ENCODE measurements at regions not wholly inside any gene's neighbourhood (a gene's known extent, or its start where the extent isn't known, plus 50 kb on each side); places are given as distances from the start of the nearest gene placed in this dataset.
"Not testable (repeated sequence)": the region's sequence is repeated elsewhere in the genome, so short reads cannot be mapped to it uniquely, and the experiment has no call there.

DNA sequence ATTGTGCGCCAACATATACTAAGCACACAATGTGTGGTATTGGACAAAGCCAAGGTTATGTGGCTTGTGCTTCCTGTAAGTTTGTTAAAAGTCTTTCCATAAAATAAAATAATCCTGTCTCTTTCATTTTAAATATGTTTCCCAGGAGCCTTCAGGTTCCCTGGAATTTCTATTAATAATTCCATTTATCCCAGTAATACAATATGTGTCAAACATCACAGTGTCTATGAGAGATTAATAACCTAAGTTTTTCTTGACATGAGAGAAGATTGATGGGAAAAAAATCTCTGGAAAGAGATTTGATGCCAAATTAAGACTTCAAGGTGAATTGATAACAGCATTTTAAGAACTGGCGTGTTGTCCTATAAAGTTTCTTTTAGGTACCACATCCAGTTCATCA is 507.0 kb downstream of the TTLL7 start:
- Histone ChIP-seq H3K4me1 (no peaks in the 10 kb centered on the region), H3K9me3 (no peaks in the 10 kb centered on the region), H3K27me3 (no peaks in the 10 kb centered on the region), H3K27ac (no peak overlapping the region), H3K36me3 (no peaks in the 10 kb centered on the region), H3K4me3 (no peak overlapping the region)
- DNase-seq, result no peak
- TF ChIP-seq, protein P1, sequence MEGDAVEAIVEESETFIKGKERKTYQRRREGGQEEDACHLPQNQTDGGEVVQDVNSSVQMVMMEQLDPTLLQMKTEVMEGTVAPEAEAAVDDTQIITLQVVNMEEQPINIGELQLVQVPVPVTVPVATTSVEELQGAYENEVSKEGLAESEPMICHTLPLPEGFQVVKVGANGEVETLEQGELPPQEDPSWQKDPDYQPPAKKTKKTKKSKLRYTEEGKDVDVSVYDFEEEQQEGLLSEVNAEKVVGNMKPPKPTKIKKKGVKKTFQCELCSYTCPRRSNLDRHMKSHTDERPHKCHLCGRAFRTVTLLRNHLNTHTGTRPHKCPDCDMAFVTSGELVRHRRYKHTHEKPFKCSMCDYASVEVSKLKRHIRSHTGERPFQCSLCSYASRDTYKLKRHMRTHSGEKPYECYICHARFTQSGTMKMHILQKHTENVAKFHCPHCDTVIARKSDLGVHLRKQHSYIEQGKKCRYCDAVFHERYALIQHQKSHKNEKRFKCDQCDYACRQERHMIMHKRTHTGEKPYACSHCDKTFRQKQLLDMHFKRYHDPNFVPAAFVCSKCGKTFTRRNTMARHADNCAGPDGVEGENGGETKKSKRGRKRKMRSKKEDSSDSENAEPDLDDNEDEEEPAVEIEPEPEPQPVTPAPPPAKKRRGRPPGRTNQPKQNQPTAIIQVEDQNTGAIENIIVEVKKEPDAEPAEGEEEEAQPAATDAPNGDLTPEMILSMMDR (IDR thresholded peaks at IDR 0.05), result no peak
- TF ChIP-seq POLR2A (IDR thresholded peaks at IDR 0.05), result no peak

DNA sequence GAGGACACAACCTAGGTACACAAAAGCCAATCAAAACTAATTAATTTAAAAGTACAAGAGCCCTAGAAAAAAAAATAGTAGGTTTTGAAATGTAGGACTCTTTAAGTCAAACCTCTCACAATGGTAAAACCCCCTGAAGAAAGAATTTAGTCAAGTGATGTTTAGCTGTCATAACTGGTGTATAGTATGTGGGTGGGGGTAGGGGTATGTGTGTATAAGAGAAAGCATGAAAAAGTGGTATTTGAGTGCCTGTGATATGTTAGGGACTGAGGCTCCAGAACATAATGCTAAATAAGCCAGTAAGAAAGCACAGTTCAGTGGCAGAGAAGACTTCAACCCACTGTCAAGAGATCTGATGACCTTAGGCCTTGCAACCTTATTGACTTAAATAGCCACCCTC is 507.9 kb downstream of the TTLL7 start:
- Histone ChIP-seq H3K4me1 (no peaks in the 10 kb centered on the region), H3K9me3 (no peaks in the 10 kb centered on the region), H3K36me3 (no peaks in the 10 kb centered on the region), H3K27me3 (no peaks in the 10 kb centered on the region), H3K27ac (no peak overlapping the region), H3K4me3 (no peak overlapping the region)
- TF ChIP-seq, protein P1 (IDR thresholded peaks at IDR 0.05), result no peak
- TF ChIP-seq POLR2A (IDR thresholded peaks at IDR 0.05), result no peak
- DNase-seq, result no peak

- H3K27ac ChIP-seq, H3K36me3 ChIP-seq, H3K9me3 ChIP-seq, H3K4me3 ChIP-seq, DNase-seq, H3K4me1 ChIP-seq, H3K27me3 ChIP-seq: not testable (repeated sequence)
Observed at GRCh38 chr1:83488105-83488504, 510.8 kb downstream of the TTLL7 start.

DNA sequence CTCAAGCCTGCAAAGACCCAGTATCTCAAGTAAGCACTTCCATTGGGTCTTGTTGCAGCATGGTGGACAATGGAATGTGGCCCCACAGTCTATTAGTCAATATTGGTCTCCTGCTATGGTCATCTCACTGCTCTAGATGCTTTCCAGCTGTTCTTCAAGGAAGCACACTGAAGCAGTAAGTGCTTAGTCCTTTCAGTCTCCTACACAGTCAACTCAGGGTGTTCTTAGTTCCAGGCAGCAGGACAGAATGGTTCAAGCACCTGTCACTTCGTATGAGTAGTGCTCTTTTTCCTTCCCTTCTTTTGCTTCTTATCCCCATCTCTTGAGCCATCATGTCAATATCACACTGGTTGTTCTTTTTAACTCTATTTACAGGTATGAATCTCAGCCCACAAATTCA is 511.5 kb downstream of the TTLL7 start:
- not testable (repeated sequence) for H3K4me1 ChIP-seq, H3K27ac ChIP-seq, H3K9me3 ChIP-seq, H3K36me3 ChIP-seq, H3K27me3 ChIP-seq, DNase-seq, H3K4me3 ChIP-seq

DNA sequence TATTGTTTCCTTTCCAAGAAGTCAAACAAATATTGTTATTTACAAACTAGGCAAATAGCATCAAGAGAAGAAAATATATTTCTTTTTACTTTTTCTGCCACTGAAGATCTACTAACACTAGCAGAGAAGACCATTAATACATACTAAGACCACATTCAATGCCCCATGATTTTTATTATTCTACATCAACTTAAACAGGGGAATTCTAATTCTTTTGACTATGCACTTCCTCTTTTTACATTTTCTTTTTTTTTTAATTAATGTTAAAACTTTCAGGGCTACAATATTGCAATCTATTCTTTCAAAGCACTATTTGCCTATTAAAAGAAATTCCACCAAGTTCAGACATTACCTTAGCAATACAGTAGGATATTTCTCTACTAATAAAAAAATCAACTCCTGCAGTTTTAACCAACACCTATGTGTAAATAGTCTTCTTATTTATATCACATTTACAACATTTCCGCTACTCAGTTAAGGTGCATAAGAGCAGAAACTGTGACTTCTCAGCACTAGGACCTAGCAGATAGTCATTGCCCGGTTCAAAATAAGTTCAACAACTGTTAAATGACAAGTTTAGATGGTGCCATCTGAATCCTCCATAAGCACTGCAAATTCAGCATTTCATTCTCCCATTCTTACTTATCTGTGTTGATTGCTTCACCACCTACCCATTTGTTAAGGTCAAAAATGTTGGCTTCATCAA is 513.5 kb downstream of the TTLL7 start:
- DNase-seq, H3K36me3 ChIP-seq, H3K9me3 ChIP-seq, H3K4me3 ChIP-seq, H3K27me3 ChIP-seq, H3K4me1 ChIP-seq: not testable (repeated sequence)
- H3K27ac ChIP-seq, result peak overlapping the region in 1 of 4 donors; percentile 17

- not testable (repeated sequence) for H3K4me1 ChIP-seq, H3K4me3 ChIP-seq, H3K27ac ChIP-seq, H3K36me3 ChIP-seq, H3K9me3 ChIP-seq, H3K27me3 ChIP-seq, DNase-seq
Observed at GRCh38 chr1:83481284-83481683, 517.6 kb downstream of the TTLL7 start.

GRCh38 chr1:83479591-83480239 is 519.2 kb downstream of the TTLL7 start:
- not testable (repeated sequence) for H3K4me1 ChIP-seq, H3K9me3 ChIP-seq, H3K4me3 ChIP-seq, H3K36me3 ChIP-seq, H3K27me3 ChIP-seq
- peak overlapping the region in 1 of 4 donors; percentile 17 for H3K27ac ChIP-seq
- peak in 1 of 3 donors; percentile 17 for DNase-seq

- H3K4me3 ChIP-seq, H3K4me1 ChIP-seq, DNase-seq, H3K36me3 ChIP-seq, H3K27ac ChIP-seq, H3K9me3 ChIP-seq, H3K27me3 ChIP-seq: not testable (repeated sequence)
Observed at GRCh38 chr1:83478127-83478526, 520.8 kb downstream of the TTLL7 start.

GRCh38 chr1:83476518-83476917 is 522.4 kb downstream of the TTLL7 start:
- not testable (repeated sequence) for H3K4me1 ChIP-seq, H3K4me3 ChIP-seq, H3K27me3 ChIP-seq, DNase-seq, H3K27ac ChIP-seq, H3K36me3 ChIP-seq, H3K9me3 ChIP-seq

GRCh38 chr1:83474946-83475345 is 524.0 kb downstream of the TTLL7 start:
- DNase-seq, H3K4me3 ChIP-seq, H3K36me3 ChIP-seq, H3K27ac ChIP-seq, H3K9me3 ChIP-seq, H3K4me1 ChIP-seq, H3K27me3 ChIP-seq: not testable (repeated sequence)

- H3K36me3 ChIP-seq, H3K27me3 ChIP-seq, H3K27ac ChIP-seq, H3K9me3 ChIP-seq, H3K4me3 ChIP-seq, DNase-seq, H3K4me1 ChIP-seq: not testable (repeated sequence)
Observed at GRCh38 chr1:83473986-83474385, 524.9 kb downstream of the TTLL7 start.

DNA sequence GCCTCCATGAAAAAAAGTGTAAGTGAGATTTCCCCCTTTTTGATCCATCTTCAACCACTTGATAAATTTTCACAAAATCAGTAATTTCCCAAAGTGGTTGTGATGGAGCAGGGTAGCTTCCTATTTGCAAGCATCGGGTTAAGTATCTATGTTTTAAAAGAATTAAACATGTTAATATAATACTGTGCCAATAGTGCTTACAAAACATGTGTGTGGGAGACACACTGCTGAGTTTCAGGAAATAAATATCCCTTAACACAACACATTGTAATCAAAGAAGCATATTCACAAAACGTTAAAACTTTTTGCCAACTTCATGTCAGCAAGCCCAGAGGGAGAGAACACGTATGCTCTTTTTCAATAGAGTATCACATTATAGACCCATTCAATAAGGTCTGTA is 526.9 kb downstream of the TTLL7 start:
- not testable (repeated sequence) for H3K4me3 ChIP-seq, H3K27me3 ChIP-seq, H3K4me1 ChIP-seq, H3K36me3 ChIP-seq, H3K27ac ChIP-seq, H3K9me3 ChIP-seq, DNase-seq

- H3K4me1 ChIP-seq, H3K9me3 ChIP-seq, DNase-seq, H3K27me3 ChIP-seq, H3K4me3 ChIP-seq, H3K27ac ChIP-seq, H3K36me3 ChIP-seq: not testable (repeated sequence)
Observed at GRCh38 chr1:83471272-83471671, 527.7 kb downstream of the TTLL7 start.

Data from Peyer's patch (tissue), 4 donors.